HG02571 (cell line): ENCODE measurements at regions not wholly inside any gene's neighbourhood (a gene's known extent, or its start where the extent isn't known, plus 50 kb on each side); places are given as distances from the start of the nearest gene placed in this dataset.

Source experiments
- ATAC-seq: cut with Tn5 transposase; IDR thresholded peaks from one replicate; pipeline ENCODE4 v1.9.1; 2021; ENCODE audit warnings: mild to moderate bottlenecking, moderate library complexity; ENCODE audit not compliant: unreplicated experiment

DNA sequence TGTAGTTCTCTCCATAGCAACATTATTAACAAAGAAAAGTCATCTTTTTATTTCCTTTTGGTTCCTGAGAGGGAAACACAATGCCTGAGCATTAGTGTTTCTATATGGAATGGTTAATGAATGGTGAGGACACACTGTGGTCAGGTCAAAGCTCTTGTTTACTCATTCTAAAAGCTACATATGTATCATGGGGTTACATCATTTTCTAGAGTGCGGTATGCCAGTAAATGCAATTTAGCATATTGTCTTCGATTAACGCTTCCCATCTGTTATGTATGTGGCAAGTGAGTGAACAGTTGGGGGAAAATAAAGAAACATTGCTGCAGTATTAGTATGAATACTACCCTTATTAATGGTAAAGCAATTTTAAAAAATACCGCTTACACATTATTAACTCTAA, 1152.2 kb upstream of the SPRY2 start:
- ATAC-seq, result no peak

DNA sequence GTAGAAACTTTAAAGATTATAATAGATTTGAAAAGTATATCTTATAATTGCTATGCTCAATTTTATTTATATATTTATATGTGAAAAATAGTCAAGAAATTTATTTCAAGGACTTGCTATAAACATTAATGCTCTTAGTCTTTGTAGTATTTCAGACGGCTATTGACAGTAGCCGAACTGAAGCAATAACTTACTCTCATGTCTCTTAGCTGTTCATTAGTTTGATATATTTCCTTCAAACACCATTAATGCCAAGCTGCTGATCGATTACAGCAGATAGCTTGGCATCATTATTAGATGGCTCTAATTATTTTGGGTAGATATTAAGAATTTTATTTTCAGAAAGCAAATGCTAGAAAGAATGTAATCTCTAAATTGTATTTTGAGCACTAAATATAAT, 1151.5 kb upstream of the SPRY2 start:
- ATAC-seq, result no peak

DNA sequence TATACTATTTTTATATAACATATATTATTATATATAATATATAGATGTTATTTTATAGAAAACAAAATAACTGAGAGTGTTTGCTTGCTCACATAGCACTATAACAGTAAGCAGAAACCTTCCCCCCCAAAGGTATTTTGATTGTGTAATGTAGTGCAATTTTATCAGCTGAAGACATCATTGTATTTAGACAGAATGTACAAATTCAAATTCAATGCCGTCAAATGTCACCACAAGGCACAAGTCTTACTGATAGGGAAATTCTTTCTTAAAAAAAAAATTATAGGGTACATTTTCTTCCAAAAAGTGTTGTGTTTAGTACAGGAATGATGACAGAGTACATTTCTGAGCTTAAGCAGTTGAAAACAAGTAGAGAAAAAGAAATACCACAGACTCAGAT, 1147.1 kb upstream of the SPRY2 start:
- no peak for ATAC-seq

DNA sequence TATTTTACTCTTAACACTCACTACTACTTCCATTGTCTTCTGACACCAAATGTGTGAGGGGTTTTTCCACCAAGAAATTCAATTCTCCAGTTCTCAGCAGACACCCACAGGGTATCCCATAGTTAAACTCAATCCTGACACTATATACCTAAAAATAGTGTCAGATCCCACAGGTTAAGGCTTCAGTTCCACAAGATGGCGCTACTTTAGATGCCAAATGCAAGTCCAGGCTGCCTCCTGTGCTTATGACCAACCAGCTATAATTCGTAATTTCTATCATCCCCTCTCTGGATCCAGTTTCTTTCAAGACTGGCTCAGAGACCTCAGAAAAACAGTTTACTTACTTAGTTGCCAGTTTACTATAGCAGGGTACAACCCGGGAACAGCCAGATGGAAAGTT, 1146.2 kb upstream of the SPRY2 start:
- ATAC-seq, result no peak

DNA sequence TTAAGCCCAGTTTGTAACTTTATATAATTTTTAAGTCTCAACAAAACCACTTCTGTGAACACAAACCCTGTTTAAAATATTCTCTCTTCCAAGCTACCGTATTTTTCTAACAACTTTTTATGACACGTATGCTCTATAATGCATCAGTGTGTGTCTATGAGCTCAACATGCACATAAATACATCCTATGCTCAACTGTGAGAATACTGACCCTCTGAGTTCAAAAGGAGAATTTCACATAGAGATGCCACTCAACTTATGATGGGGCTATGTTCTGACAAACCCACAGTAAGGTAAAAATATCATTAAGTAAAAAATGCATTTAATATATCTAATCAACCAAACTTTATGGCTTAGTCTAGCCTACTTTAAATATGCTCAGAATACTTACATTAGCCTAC, 1139.7 kb upstream of the SPRY2 start:
- ATAC-seq, result no peak

DNA sequence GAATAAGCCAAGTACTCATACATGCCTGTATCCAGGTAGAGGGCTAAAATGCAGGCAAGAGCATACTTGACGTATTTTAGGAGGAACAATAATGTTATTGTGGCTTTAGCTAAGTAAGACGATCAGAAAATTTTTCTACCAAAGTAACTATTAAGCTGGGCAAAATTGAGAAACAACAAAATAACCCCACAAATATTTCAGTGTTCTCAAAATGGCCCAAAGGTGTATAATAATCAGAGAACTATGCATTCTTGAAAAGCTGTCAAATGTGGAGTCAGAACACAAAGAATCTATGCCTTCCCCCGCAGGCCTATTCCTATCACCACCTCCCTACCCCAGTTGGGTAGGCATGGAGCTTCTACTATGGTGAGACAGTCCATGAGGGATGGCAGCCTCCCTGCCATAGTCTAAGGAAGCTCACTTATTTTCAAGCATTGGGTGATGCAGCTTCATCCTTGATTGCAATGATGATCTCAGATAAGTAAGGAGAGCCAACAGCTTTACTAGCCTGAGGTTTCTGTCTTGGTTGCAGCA, 1132.5 kb upstream of the SPRY2 start:
- no peak for ATAC-seq

DNA sequence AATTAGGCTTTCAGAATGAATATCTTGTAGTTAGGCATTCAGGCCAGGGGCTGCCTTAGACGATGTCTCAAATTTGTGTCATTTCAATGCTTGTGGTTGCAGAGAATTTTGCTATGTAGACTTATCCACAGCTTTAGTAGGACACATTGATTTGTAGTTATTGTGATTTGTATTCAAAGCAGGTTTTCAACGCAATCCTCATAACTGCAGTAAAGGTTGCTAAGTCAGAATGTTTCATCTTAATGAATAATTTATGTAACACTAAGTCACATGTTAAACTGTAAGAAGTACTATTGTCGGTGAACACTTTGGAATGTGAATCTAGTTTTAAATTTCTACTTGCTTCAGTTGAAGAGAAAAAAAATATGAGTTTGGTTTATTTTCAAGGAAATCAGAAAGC, 1117.2 kb upstream of the SPRY2 start:
- ATAC-seq, result no peak

DNA sequence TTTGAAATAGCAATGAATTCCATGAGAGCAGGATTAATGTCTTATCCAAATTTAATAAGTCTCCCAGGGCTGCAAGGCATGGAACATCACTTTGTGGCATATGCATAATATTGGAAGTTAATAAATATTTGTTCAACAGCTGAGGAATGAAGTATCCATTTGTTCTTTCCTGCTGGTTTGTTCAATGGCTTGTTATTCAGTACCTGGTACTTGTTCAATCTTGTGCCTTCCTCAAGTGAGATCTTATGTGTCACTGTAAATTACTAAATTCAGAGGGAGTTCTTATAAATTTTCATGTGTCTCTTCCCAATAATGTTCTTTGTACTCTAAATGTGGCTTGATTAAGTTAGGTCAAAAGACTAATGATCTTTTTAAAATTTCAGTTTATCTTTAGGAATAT, 1105.5 kb upstream of the SPRY2 start:
- ATAC-seq, result no peak

DNA sequence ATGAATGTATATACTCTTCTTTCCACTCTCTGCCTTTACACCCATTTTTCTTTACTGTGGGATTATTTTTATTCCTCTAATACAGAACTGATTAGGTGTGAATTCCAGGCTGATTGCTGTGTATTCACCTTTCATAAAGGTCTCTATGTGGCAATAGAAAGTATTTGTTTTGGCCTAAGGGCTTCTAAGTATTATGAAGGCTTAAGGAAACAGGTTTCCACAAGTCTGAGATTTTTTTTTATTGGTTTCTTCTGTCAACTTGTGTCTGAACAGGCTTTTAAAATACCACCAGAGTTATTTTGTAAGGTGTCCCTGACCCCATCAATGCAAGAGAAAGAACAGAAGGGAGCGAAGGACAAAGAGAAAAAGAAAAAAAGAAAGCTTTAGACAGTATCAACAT, 1102.0 kb upstream of the SPRY2 start:
- ATAC-seq, result no peak

DNA sequence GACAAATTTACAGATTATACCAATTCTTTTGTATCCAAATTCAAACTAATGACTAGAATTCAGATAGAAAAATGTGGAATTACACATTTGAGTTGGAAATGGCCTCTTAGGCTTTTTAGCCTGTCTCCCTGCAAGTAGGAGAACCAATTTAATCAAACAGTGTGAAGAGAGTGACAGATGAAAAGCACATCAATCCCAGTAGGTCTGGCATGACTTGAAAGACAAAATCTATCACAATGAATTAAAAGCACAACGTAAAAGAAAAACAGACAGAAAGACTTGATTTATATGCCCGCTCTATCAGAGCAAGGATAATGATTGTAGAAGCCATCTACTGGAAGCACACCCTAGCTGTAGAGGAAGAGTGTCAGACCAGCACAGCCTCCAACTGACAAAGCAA, 1084.4 kb upstream of the SPRY2 start:
- no peak for ATAC-seq

DNA sequence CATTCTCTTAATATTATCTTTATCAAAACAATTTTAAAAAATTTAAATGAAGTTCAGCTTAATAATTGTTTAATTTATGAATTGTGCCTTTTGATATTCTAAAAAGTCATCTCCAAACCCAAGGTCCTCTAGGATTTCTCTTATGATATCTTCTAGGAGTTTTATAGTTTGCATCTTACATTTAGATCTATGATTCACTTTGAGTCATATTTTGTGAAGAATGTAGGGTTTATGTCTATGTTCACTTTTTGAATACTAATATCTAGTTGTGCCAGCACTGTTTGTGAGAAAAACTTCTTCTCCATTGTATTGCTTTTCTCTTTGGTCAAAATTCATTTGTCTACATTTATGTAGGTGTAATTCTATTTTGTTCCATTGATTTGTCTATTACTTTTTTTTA, 1068.4 kb upstream of the SPRY2 start:
- no peak for ATAC-seq

DNA sequence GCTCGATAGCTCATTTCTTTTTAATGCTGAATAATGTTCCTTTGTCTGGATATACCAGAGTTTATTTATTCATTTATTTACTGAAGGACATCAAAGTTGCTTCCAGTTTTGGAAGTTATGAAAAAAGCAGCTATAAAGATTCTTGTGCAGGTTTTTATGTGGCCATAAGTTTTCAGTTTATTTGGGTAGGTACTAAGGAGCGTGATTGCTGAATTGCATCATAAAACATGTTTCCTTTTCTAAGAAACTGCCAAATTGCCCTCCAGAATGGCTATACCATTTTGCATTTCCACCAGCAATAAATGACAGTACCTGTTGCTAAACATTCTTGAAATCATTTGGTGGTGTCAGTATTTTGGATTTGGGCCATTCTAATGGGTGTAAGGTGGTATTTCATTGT, 1067.7 kb upstream of the SPRY2 start:
- ATAC-seq, result no peak

DNA sequence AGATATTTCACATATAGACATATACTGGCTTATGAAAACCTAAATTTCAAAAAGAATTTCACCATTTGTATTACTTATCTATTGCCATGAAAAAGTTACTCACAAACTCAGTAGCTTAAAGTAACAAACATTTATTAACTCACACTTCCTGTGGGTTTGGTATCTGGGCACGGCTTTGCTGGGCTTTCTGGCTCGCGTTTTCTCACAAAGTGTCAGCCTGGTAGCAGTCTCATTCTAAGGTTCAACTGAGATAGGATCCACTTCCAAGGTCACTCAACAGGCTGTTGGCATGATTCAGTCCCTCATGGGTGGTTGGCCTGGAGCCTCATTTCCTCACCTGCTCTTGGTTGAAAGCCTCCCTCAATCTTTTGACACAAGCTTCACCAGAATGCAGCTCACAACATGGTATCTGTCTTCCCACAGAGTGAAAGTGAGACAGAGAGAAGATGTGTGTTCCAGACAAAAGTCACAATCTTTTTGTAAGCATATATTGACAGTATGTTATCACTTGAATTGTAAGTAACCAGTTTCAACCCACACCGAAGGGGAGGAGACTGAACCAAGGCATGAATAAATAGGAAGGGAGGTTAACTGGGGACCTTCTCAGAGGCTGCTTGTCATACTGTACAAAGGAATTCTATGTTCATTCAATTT, 1065.8 kb upstream of the SPRY2 start:
- ATAC-seq, result peak; percentile 55

DNA sequence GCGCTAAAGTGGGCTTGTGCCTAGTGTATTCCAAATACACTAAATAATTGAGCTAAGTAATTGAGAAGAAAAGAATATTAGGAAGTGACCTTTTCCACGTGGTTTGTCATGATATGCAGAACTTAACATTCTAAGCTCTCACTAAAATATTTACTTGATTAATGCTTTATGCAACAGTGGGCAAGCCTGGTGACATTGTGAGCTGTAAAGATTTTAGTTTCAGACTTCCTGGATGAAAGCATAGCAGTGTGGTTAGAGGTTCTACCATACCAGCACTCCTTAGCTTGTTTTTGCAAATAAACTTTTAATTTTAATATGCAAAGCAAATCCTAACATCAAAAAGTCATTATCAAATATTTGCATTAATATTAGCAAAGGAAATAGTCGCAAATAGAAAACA, 1065.1 kb upstream of the SPRY2 start:
- ATAC-seq, result no peak

DNA sequence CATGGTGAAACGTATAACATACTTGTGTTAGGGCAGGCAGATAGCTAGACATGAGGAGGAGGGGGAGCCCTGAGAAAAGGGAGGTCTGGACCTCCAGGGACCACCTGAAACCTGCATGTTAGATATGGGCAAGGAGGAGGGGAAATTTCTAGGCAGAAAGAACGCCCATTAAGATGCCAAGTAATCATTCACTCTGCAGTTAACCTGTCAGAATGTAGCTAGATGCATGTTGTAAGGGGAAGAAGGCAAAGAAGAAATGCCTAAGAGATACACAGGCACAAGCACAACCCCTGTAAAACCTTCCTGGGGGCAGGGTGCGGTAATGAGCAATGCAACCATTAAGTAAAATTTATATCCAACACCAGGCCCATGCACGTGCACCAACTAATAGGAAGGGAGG, 1055.3 kb upstream of the SPRY2 start:
- ATAC-seq, result no peak

DNA sequence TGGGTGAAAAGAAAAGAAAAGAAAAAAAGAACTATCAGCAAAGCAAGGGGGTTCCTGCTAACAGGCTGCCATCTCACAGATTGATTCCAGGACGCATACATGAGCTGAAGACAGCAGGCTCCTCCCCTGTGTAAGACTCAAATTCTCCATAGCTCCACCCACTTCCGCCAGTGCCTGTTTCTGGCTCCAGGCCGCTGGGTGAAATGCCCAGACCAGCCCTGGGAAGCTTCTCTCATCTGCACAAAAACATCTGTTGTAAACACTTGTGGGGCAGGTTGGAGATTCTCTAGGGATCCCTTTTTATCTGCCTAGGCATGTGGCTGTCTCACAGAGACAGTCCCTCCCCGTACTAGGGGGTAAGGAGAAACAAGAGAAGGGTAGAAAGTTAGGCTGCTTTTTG, 1054.4 kb upstream of the SPRY2 start:
- ATAC-seq, result no peak

DNA sequence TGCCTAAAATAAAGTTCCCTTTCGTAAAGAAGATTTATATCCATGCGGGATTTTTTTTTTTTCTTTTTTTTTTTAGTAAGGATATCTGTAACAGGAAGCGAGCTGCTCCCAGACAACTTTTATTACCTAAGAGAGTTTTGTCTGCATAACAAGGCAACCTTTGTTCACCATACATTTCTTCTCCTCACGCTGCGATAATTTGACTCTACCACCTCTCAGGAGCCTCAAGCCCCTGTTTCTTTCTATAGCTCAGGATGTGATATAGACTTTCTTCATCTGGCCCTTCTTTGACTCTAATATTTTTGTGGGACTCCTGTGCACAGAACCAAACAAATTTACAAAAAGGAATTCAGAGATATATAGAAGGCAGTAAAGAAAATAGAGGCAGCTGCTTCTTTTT, 1053.7 kb upstream of the SPRY2 start:
- no peak for ATAC-seq

DNA sequence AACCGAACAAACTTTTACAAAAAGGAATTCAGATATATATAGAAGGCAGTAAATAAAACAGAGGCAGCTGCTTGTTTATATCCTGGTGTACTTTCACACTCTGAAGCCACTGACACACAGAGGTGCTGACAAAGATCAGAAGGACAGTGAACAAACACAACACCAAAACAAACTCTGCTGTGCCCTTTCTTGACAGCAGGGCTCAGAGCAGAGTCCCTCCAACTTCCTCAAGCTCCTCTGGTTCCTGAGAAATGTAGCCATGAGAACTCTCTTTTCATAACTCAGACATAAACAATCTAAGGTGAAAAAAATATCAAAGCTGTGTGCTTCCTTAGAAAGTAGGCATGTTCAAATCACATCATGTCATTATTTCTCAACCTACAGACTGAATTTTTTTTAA, 1052.8 kb upstream of the SPRY2 start:
- ATAC-seq, result no peak

DNA sequence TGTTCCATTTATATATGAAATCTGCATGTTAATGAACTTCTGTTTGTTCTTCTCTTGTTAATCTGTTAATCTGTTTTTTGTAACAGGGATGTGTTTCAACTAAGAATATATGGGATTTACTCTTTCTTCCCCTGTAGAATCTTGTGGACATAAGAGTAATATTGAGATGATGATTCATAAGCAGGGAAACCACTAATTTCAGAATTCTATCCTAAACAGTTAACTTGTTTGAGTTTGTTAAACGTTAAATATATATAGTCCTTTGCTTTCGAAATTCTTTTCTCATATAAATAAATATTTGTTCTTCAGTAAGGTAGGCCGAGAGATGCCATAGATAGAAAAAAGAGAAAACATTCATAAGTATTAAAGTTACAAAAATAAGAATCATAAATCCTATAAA, 1052.2 kb upstream of the SPRY2 start:
- ATAC-seq, result no peak

DNA sequence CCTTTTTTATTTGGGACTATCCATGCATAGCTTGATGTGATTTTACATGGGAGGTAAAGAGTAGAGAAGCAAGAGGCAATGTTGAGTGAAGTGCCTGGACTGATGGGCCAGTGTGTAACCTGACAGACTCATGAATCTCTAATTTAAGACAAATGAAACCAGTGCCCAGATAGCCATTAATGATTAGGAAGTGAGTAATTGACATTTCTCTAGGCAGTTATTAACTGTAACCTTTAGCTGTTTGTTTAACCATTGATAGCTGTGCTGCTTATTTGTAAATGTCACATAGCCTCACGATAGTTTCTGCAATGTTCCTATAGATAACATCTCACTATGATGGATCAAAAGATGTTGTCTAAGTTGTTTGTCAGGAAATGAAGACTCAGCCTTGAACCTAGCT, 1047.5 kb upstream of the SPRY2 start:
- ATAC-seq, result no peak

DNA sequence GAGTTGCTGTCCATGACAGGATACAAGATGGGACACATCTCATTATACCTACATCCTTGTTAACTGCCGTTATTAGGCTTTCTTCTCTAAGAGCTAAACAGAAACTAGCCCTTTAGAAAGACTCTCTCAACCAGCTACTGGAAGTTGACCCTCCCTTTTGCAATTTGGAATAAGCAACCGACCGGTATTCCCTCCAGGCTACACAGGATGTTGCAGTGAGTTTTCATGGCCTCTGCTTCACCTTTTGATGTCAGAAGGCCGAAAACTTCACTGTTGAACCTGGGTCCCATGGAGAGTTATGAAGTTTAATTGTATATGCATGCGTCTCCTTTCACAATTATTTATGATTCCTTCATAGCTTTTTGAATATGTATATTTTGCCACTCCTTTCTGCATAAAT, 1042.5 kb upstream of the SPRY2 start:
- no peak for ATAC-seq

DNA sequence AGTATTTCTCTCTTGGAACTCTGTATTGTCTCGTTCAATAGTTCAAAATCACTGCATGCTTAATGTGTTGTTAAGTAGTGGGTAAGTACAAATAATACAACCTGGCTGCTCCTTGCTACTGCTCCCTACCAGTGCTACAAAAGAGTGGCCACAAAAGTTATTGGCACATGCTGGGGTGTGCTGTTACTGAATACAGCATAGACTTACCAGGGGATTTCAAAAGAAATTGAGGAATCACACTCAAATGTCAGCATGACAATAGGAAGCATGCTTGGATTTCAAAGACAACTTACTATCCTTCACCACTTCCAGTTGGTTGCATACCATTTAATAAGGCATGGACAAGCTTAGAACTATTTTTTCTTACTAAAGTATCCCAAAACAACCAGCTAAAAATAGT, 1041.3 kb upstream of the SPRY2 start:
- ATAC-seq, result no peak

DNA sequence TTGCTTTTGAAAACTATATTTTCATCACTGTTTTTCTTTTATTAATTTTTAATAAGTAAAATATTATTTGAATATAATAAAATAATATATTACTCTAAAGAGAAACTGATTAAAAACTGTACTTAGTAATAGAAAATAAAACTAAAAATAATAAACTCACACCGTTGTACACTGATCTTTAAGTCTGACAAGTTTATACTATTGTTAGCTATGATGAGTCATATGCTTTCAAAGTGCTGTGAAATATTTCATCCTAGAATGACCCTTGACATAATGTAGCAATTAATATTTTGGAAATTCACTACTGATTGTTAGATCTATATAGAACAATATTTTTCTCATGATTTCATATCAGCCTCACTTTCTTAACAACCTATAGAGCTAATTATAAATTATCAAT, 1040.6 kb upstream of the SPRY2 start:
- ATAC-seq, result no peak
